ENCODE measurements at regions not wholly inside any gene's neighbourhood (a gene's known extent, or its start where the extent isn't known, plus 50 kb on each side); places are given as distances from the start of the nearest gene placed in this dataset.

DNA sequence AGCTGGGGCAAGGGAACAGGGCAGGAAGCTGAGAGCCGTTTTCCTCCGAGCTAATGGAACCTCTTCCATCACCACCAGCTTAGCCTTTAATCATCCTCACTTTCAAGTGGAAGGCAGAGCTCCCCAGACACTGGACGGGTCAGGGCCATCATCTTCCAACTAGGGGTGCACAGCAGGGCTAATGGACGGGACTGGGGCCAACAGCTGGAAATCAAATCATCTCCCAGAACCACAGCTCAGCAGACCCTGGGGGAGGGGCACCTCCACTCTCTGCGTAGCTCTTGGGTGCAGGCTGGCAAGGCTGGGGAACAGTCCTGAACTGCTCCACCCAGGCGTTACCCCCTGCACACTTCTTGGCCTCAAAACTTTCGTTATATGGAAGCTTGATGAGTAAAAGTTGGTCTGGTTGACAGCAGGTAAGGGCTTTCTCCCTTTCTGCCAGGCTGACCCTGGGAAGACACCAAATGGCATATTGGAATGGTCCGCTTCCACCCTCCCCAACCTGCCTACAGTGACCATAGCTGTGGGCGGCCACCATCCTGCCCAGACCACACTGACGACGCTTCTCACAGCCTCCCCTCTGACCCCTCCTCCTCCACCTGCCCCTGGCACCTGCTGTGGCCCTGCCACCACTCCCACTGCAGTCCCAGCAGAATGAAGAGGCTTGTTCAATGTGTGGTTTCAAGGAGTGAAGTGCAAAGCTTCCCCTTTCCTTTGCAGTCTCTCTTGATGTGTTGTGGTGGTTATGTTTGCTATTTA is 51.7 kb upstream of the RET start:
- no peaks in the 10 kb centered on the region for H3K36me3 ChIP-seq (ENCODE audit: control insufficient read depth, insufficient read depth, low read length)
- no peak overlapping the region for H3K14ac ChIP-seq (replicated peaks; ENCODE audit: low read depth, low read length)
- H2BK20ac ChIP-seq (ENCODE audit: low read depth, low read length) = no peak overlapping the region
- WGBS, 2 experiments (ENCODE audit: extremely low coverage in 2 of 2, insufficient read length in 1 of 2) = no CpG with 5 or more reads among the region's 11 CpGs
- no peak for TF ChIP-seq MAFK (IDR thresholded peaks at IDR 0.05; ENCODE audit: low read depth, low read length)
- TF ChIP-seq MAZ (IDR thresholded peaks at IDR 0.05; ENCODE audit: borderline replicate concordance, low read depth, low read length) = no peak
- TF ChIP-seq RCOR1 (IDR thresholded peaks at IDR 0.05; ENCODE audit: insufficient replicate concordance, low read length) = no peak
- no peak for TF ChIP-seq RAD21 (IDR thresholded peaks at IDR 0.05; ENCODE audit: low read length)
- TF ChIP-seq SMC3 (IDR thresholded peaks at IDR 0.05; ENCODE audit: low read depth, low read length) = no peak
- TF ChIP-seq MXI1 (IDR thresholded peaks at IDR 0.05; ENCODE audit: borderline replicate concordance, low read depth, low read length) = no peak
- TF ChIP-seq, protein P1, sequence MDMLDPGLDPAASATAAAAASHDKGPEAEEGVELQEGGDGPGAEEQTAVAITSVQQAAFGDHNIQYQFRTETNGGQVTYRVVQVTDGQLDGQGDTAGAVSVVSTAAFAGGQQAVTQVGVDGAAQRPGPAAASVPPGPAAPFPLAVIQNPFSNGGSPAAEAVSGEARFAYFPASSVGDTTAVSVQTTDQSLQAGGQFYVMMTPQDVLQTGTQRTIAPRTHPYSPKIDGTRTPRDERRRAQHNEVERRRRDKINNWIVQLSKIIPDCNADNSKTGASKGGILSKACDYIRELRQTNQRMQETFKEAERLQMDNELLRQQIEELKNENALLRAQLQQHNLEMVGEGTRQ (IDR thresholded peaks at IDR 0.05; ENCODE audit: low read depth, low read length) = no peak
- TF ChIP-seq, protein P2, sequence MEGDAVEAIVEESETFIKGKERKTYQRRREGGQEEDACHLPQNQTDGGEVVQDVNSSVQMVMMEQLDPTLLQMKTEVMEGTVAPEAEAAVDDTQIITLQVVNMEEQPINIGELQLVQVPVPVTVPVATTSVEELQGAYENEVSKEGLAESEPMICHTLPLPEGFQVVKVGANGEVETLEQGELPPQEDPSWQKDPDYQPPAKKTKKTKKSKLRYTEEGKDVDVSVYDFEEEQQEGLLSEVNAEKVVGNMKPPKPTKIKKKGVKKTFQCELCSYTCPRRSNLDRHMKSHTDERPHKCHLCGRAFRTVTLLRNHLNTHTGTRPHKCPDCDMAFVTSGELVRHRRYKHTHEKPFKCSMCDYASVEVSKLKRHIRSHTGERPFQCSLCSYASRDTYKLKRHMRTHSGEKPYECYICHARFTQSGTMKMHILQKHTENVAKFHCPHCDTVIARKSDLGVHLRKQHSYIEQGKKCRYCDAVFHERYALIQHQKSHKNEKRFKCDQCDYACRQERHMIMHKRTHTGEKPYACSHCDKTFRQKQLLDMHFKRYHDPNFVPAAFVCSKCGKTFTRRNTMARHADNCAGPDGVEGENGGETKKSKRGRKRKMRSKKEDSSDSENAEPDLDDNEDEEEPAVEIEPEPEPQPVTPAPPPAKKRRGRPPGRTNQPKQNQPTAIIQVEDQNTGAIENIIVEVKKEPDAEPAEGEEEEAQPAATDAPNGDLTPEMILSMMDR (conservative IDR thresholded peaks at IDR 0.05; ENCODE audit: low read depth, low read length) = no peak
- TF ChIP-seq FOS (IDR thresholded peaks at IDR 0.05; ENCODE audit: low read depth, low read length) = no peak
- TF ChIP-seq POLR2A (IDR thresholded peaks at IDR 0.05; ENCODE audit: low read depth, low read length) = no peak
- no peak for TF ChIP-seq RFX5 (IDR thresholded peaks at IDR 0.05; ENCODE audit: low read depth, low read length)
- TF ChIP-seq, protein P3, sequence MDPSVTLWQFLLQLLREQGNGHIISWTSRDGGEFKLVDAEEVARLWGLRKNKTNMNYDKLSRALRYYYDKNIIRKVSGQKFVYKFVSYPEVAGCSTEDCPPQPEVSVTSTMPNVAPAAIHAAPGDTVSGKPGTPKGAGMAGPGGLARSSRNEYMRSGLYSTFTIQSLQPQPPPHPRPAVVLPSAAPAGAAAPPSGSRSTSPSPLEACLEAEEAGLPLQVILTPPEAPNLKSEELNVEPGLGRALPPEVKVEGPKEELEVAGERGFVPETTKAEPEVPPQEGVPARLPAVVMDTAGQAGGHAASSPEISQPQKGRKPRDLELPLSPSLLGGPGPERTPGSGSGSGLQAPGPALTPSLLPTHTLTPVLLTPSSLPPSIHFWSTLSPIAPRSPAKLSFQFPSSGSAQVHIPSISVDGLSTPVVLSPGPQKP (IDR thresholded peaks at IDR 0.05; ENCODE audit: borderline replicate concordance, low read depth, low read length) = no peak
- no peak for TF ChIP-seq CEBPB (IDR thresholded peaks at IDR 0.05; ENCODE audit: low read depth, low read length)
- TF ChIP-seq CHD1 (IDR thresholded peaks at IDR 0.05; ENCODE audit: low read depth, low read length) = no peak
- no peak for TF ChIP-seq NFE2L2 (IDR thresholded peaks at IDR 0.05; ENCODE audit: low read depth, low read length)
- DNase-seq (no peak), ATAC-seq (ENCODE audit: low read depth) (no peak)
- no peak overlapping the region for H3K4me2 ChIP-seq (ENCODE audit: low read depth, low read length)
- no peak overlapping the region for H2BK120ac ChIP-seq (ENCODE audit: low read depth, low read length)
- no peaks in the 10 kb centered on the region for H3K9me1 ChIP-seq (ENCODE audit: insufficient read depth, low read length)
- no peak overlapping the region for H3K56ac ChIP-seq (ENCODE audit: extremely low read depth, insufficient read depth, low read length)
- POLR2A ChIA-PET (ENCODE audit: unreplicated experiment) = no interaction called here
- H3K9ac ChIP-seq (ENCODE audit: low read depth, low read length) = no peak overlapping the region
- intact Hi-C loops (cut with micrococcal nuclease) (no loop called here), dilution Hi-C loops (cut with HindIII; ENCODE audit: low sequenced_read_pairs, unreplicated experiment) (no loop called here), in situ Hi-C loops (cut with MboI; ENCODE audit: low sequenced_read_pairs) (no loop called here)
- no peaks in the 10 kb centered on the region for H3K4me1 ChIP-seq (ENCODE audit: control insufficient read depth, insufficient read depth, low read length)
- no peaks in the 10 kb centered on the region for H3K9me3 ChIP-seq (ENCODE audit: control insufficient read depth, insufficient read depth, low read length)
- H3K79me1 ChIP-seq (ENCODE audit: low read depth in 1 of 2, low read length in 2 of 2) = no peaks in the 10 kb centered on the region
- no peak overlapping the region for H2AFZ ChIP-seq (replicated peaks; ENCODE audit: low read length, poor library complexity)
- H2AK9ac ChIP-seq (replicated peaks; ENCODE audit: low read depth, low read length, poor library complexity) = no peak overlapping the region
- BruUV-seq (replicated peaks) = no TSS peak
- H2BK5ac ChIP-seq (ENCODE audit: low read depth, low read length, poor library complexity, severe bottlenecking) = no peak overlapping the region
- no peak overlapping the region for H4K5ac ChIP-seq (ENCODE audit: low read depth, low read length)
- H2AK5ac ChIP-seq (ENCODE audit: low read depth, low read length) = no peak overlapping the region
- no peaks in the 10 kb centered on the region for H4K20me1 ChIP-seq (ENCODE audit: insufficient read depth, low read length)
- H3K4ac ChIP-seq (ENCODE audit: low read depth, low read length) = no peak overlapping the region
- H4K8ac ChIP-seq (ENCODE audit: low read depth in 2 of 2, low read length in 2 of 2) = no peak overlapping the region
- CTCF ChIA-PET = no interaction called here
- no peak overlapping the region for H3K23ac ChIP-seq (ENCODE audit: low read depth, low read length)
- H3K27me3 ChIP-seq (ENCODE audit: control insufficient read depth, insufficient read depth, low read length) = peaks cover 15% of the 10 kb centered on the region
- H3K18ac ChIP-seq (ENCODE audit: low read depth, low read length) = no peak overlapping the region
- H4K91ac ChIP-seq (ENCODE audit: insufficient read depth, low read depth, low read length) = no peak overlapping the region
- H3K27ac ChIP-seq (ENCODE audit: insufficient read depth, low read length) = no peak overlapping the region
- H3K4me3 ChIP-seq (ENCODE audit: insufficient read depth, low read depth, low read length) = no peak overlapping the region
- no peak overlapping the region for H2BK15ac ChIP-seq (ENCODE audit: low read depth, low read length)

All from IMR-90 (cell line).